ENCODE measurements at regions not wholly inside any gene's neighbourhood (a gene's known extent, or its start where the extent isn't known, plus 50 kb on each side); places are given as distances from the start of the nearest gene placed in this dataset.

GRCh38 chr10:6885284-6885683, 305.2 kb upstream of the PRKCQ start:
- no peaks in the 10 kb centered on the region for H3K9me3 ChIP-seq (ENCODE audit: low read length)
- no peak overlapping the region for H3K4me3 ChIP-seq (replicated peaks in 1 of 3; ENCODE audit: insufficient read depth in 1 of 3, low read depth in 2 of 3, low read length in 3 of 3)
- no peak overlapping the region for H3K9ac ChIP-seq (ENCODE audit: insufficient read depth, low read depth, low read length)
- no peaks in the 10 kb centered on the region for H3K36me3 ChIP-seq (replicated peaks in 1 of 2; ENCODE audit: control insufficient read depth in 1 of 2, insufficient read depth in 2 of 2, low read length in 2 of 2)
- H2AFZ ChIP-seq (ENCODE audit: low read length), result no peak overlapping the region
- POLR2A ChIA-PET, result no interaction called here
- no peak overlapping the region for H3K27ac ChIP-seq (ENCODE audit: extremely low read length, insufficient read depth, low read length)
- FAIRE-seq, result no peak
- no peaks in the 10 kb centered on the region for H4K20me1 ChIP-seq (ENCODE audit: insufficient read depth, low read length)
- TF ChIP-seq ZFX (CRISPR knock-in tag; IDR thresholded peaks at IDR 0.05; ENCODE audit: low read depth) (no peak), RFX3 (CRISPR knock-in tag; IDR thresholded peaks at IDR 0.05) (no peak), CEBPZ (IDR thresholded peaks at IDR 0.05; ENCODE audit: low read length) (no peak), ARNT (IDR thresholded peaks at IDR 0.05) (no peak), MTF2 (CRISPR knock-in tag; IDR thresholded peaks at IDR 0.05; ENCODE audit: borderline replicate concordance) (no peak), THAP8 (CRISPR knock-in tag; IDR thresholded peaks at IDR 0.05; ENCODE audit: borderline replicate concordance) (no peak)
- no peaks in the 10 kb centered on the region for H3K4me1 ChIP-seq (ENCODE audit: insufficient read depth, low read length)
- no peaks in the 10 kb centered on the region; a peak in 1 of 5 replicates for H3K27me3 ChIP-seq (ENCODE audit: control insufficient read depth in 1 of 2, insufficient read depth in 2 of 2, low read length in 2 of 2)
- in situ Hi-C loops (cut with HindIII; ENCODE audit: extremely low pct_ligation_motif_present, low pct_unique_long_range_greater_than_20kb) (no loop called here), intact Hi-C loops (cut with micrococcal nuclease; ENCODE audit: unreplicated experiment) (no loop called here)
- H3K4me2 ChIP-seq (ENCODE audit: low read depth, low read length), result no peak overlapping the region
- no peak for ATAC-seq
- no peaks in the 10 kb centered on the region for H3K79me2 ChIP-seq (ENCODE audit: insufficient read depth, low read length)
- BruUV-seq (replicated peaks), result no TSS peak
- no peak for DNase-seq (ENCODE audit: low spot score)
- 5% methylated on average over 2 of the region's 2 CpGs for WGBS (ENCODE audit: low lambda C conversion rate)
- CTCF ChIA-PET (ENCODE audit: low intra/inter-chr PET ratio, low total read pairs), result no interaction called here
